HL-60 (cell line): ENCODE measurements at regions not wholly inside any gene's neighbourhood (a gene's known extent, or its start where the extent isn't known, plus 50 kb on each side); places are given as distances from the start of the nearest gene placed in this dataset.

ENCODE experiments used
- CTCF ChIP-seq: IDR thresholded peaks from one replicate; pipeline ENCODE4 v1.5.1; 2011; ENCODE audit warnings: low read length, control low read depth, inconsistent platforms; ENCODE audit not compliant: insufficient read depth
- POLR2AphosphoS5 ChIP-seq: IDR thresholded peaks from 2 replicates; pipeline ENCODE4 v1.6.1; 2012; ENCODE audit warnings: low read depth

GRCh38 chr20:24825591-24825990, 123.5 kb upstream of the CST7 start:
- no peak for TF ChIP-seq CTCF
- TF ChIP-seq POLR2AphosphoS5, result no peak
